K562 (cell line): ENCODE measurements at regions not wholly inside any gene's neighbourhood (a gene's known extent, or its start where the extent isn't known, plus 50 kb on each side); places are given as distances from the start of the nearest gene placed in this dataset.

Experiments
- ATAC-seq: fragments of 200-7000 bp; cut with Tn5 transposase; 3 replicates; pipeline ENCODE4 v1.9.1; 2020; ENCODE audit warnings: moderate library complexity
- BruUV-seq: library from RNA; stranded (reverse); fragments of 400-500 nt; replicated peaks from 2 replicates; lab custom pipeline; 2021; lab: Mats Ljungman, UMichigan
- CTCF ChIA-PET: fragments of 300-600 bp; formaldehyde crosslinking; extraction: SDS; loops from one replicate; lab custom pipeline; 2021; ENCODE audit warnings: low intra/inter-chr PET ratio; lab: Yijun Ruan, JAX
- POLR2A ChIA-PET: fragments of 300-600, 350-650 bp; sonication (Branson Sonifier 250); formaldehyde crosslinking; extraction: SDS; loops from one replicate; lab custom pipeline; 2021; ENCODE audit warnings: antibody characterized with exemption, inconsistent platforms; lab: Yijun Ruan, JAX
- DNase-seq, 4 experiments: peaks; one replicate each; pipeline versions ENCODE4 v3.0.0 to v3.0.0-alpha.2; 2011 to 2018; ENCODE audit warnings: low spot score in 3 of 4, mixed read lengths in 3 of 4; ENCODE audit errors: extremely low read depth in 1 of 4
- FAIRE-seq: peaks from 2 replicates; lab custom pipeline; 2011; peaks lifted over from hg19 to GRCh38; lab: Jason Lieb, UNC
- H2AFZ ChIP-seq: 2 replicates; pipeline ENCODE4 v1.6.0; 2011; ENCODE audit warnings: low read depth, low read length, control low read depth, inconsistent platforms
- H3K27ac ChIP-seq: fragments of 200-600 bp; 3 replicates; pipeline ENCODE4 v1.8.0; 2011; ENCODE audit warnings: low read depth, mild to moderate bottlenecking, control low read depth, inconsistent platforms, low read length, moderate library complexity, mixed read lengths; ENCODE audit errors: extremely low read depth
- H3K27me3 ChIP-seq, 2 experiments: fragments of 300-600 bp in 1 of 2; 2 replicates in 1 of 2; 3 replicates in 1 of 2; pipeline versions ENCODE4 v1.6.0 to v1.8.0; 2011; ENCODE audit warnings: inconsistent platforms in 2 of 2, low read length in 2 of 2, mild to moderate bottlenecking in 1 of 2, mixed read lengths in 1 of 2, moderate library complexity in 1 of 2; ENCODE audit not compliant: control insufficient read depth in 2 of 2, insufficient read depth in 2 of 2
- H3K36me3 ChIP-seq: fragments of 300-600 bp; 3 replicates; pipeline ENCODE4 v1.8.0; 2011; ENCODE audit warnings: mild to moderate bottlenecking, low read length, inconsistent platforms; ENCODE audit not compliant: control insufficient read depth, insufficient read depth
- H3K4me1 ChIP-seq, 2 experiments: fragments of 200-600 bp in 1 of 2; replicated peaks in 1 of 2; 2 replicates in 1 of 2; 3 replicates in 1 of 2; pipeline versions ENCODE4 v1.5.1 to v1.8.0; 2011; ENCODE audit warnings: inconsistent platforms in 2 of 2, low read length in 2 of 2, mild to moderate bottlenecking in 1 of 2, mixed read lengths in 1 of 2, moderate library complexity in 1 of 2; ENCODE audit not compliant: control insufficient read depth in 2 of 2, insufficient read depth in 2 of 2
- H3K4me2 ChIP-seq: 2 replicates; pipeline ENCODE4 v1.6.1; 2011; ENCODE audit warnings: low read length, control low read depth, inconsistent platforms, mixed read lengths; ENCODE audit not compliant: insufficient read depth
- H3K4me3 ChIP-seq: fragments of 200-600 bp; sonication (generic), shearing (Covaris generic); 2 replicates; pipeline ENCODE4 v1.5.1; 2016; ENCODE audit warnings: control low read depth, inconsistent platforms
- H3K79me2 ChIP-seq: fragments of 200-600 bp; 3 replicates; pipeline ENCODE4 v1.8.0; 2011; ENCODE audit warnings: low read length, inconsistent platforms; ENCODE audit not compliant: control insufficient read depth, insufficient read depth
- H3K9ac ChIP-seq, 2 experiments: 2 replicates each; pipeline versions ENCODE4 v1.6.0 to v1.6.1; 2011; ENCODE audit warnings: low read depth in 2 of 2, low read length in 2 of 2, control low read depth in 1 of 2, inconsistent platforms in 1 of 2, mild to moderate bottlenecking in 1 of 2, mixed read lengths in 1 of 2; ENCODE audit not compliant: insufficient read depth in 1 of 2
- H3K9me1 ChIP-seq: one replicate; pipeline ENCODE4 v1.6.0; 2011; ENCODE audit warnings: inconsistent platforms, mild to moderate bottlenecking, low read length, moderate library complexity; ENCODE audit not compliant: control insufficient read depth, insufficient read depth
- H3K9me3 ChIP-seq: replicated peaks from 2 replicates; pipeline ENCODE4 v1.5.1; 2011; ENCODE audit warnings: low read depth, low read length, inconsistent platforms; ENCODE audit not compliant: control insufficient read depth, insufficient read depth
- H4K20me1 ChIP-seq: replicated peaks from 2 replicates; pipeline ENCODE4 v1.6.1; 2011; ENCODE audit warnings: low read length, inconsistent platforms, mixed read lengths; ENCODE audit not compliant: control insufficient read depth, insufficient read depth
- CBFB ChIP-seq: sonication (generic); formaldehyde crosslinking; IDR thresholded peaks from 2 replicates; pipeline ENCODE4 v1.4.0; 2020; ENCODE audit warnings: mild to moderate bottlenecking, missing genetic modification reagents
- CEBPB ChIP-seq: fragments of 450-650 bp; IDR thresholded peaks from 2 replicates; pipeline ENCODE4 v1.6.1; 2016; ENCODE audit warnings: missing genetic modification characterization, missing compliant biosample characterization
- DDX20 ChIP-seq: fragments of 450-650 bp; IDR thresholded peaks from 2 replicates; pipeline ENCODE4 v1.6.1; 2016; ENCODE audit warnings: missing genetic modification characterization, low read depth, mild to moderate bottlenecking, missing compliant biosample characterization, moderate library complexity
- EGR1 ChIP-seq: fragments of 450-650 bp; conservative IDR thresholded peaks from 2 replicates; pipeline ENCODE4 v1.6.1; 2017; ENCODE audit warnings: mild to moderate bottlenecking
- FOS ChIP-seq: IDR thresholded peaks from 3 replicates; pipeline ENCODE4 v1.6.1; 2011; ENCODE audit not compliant: insufficient read length; ENCODE audit errors: extremely low read depth
- HDAC1 ChIP-seq, 2 experiments: fragments of 450-650 bp; IDR thresholded peaks; 2 replicates each; pipeline ENCODE4 v1.6.1; 2016 to 2017; ENCODE audit warnings: inconsistent platforms in 1 of 2, mild to moderate bottlenecking in 1 of 2, moderate library complexity in 1 of 2
- HMG20A ChIP-seq: fragments of 450-650 bp; formaldehyde crosslinking; conservative IDR thresholded peaks from 2 replicates; pipeline ENCODE4 v1.4.0; 2020; ENCODE audit warnings: mild to moderate bottlenecking, mixed read lengths
- JUND ChIP-seq, 2 experiments: IDR thresholded peaks; 2 replicates in 1 of 2; 3 replicates in 1 of 2; pipeline ENCODE4 v1.6.1; 2011; ENCODE audit warnings: borderline replicate concordance in 2 of 2, low read depth in 2 of 2, low read length in 2 of 2, improper control_type of control experiment in 1 of 2, missing biosample characterization in 1 of 2, missing genetic modification characterization in 1 of 2, missing genetic modification reagents in 1 of 2
- PTTG1 ChIP-seq: fragments of 450-650 bp; IDR thresholded peaks from 2 replicates; pipeline ENCODE4 v1.6.1; 2016; ENCODE audit warnings: low read depth, mild to moderate bottlenecking, missing genetic modification characterization, missing compliant biosample characterization
- RFX7 ChIP-seq: fragments of 250-450 bp; sonication (Bioruptor Pico); IDR thresholded peaks from 2 replicates; pipeline ENCODE4 v1.5.1; 2021; ENCODE audit warnings: mild to moderate bottlenecking
- TGIF2 ChIP-seq: sonication (generic); formaldehyde crosslinking; IDR thresholded peaks from 2 replicates; pipeline ENCODE4 v1.8.1; 2022; ENCODE audit warnings: mild to moderate bottlenecking, missing genetic modification reagents, moderate library complexity
- ZKSCAN8 ChIP-seq: fragments of 200-800 bp; sonication (Bioruptor generic); IDR thresholded peaks from 2 replicates; pipeline ENCODE4 v1.6.1; 2016; ENCODE audit warnings: missing genetic modification characterization, missing compliant biosample characterization
- ZNF146 ChIP-seq: IDR thresholded peaks from one replicate; pipeline ENCODE4 v1.6.1; 2018; ENCODE audit warnings: missing compliant biosample characterization; ENCODE audit not compliant: unreplicated experiment
- ZNF436 ChIP-seq: fragments of 250-450, 450-650 bp; sonication (Bioruptor Pico); formaldehyde crosslinking; IDR thresholded peaks from 2 replicates; pipeline ENCODE4 v1.7.0; 2020; ENCODE audit warnings: mild to moderate bottlenecking
- in situ Hi-C: fragments of 300-500 bp; cut with MboI; formaldehyde crosslinking; loops from 4 replicates; pipeline ENCODE4 v1.15.0; 2018; ENCODE audit warnings: inconsistent platforms, mixed read lengths
- intact Hi-C: fragments of 100-400 bp; cut with micrococcal nuclease; formaldehyde crosslinking; loops from 2 replicates; pipeline ENCODE4 v1.14.2; 2022
- TF ChIP-seq, protein P1 (sequence below): sonication (generic); formaldehyde crosslinking; IDR thresholded peaks from 2 replicates; pipeline ENCODE4 v1.8.0; 2022; ENCODE audit warnings: missing genetic modification reagents, mild to moderate bottlenecking, borderline replicate concordance
- TF ChIP-seq, protein P2 (sequence below), 2 experiments: fragments of 450-650 bp in 1 of 2; sonication (generic) in 1 of 2; formaldehyde crosslinking in 1 of 2; IDR thresholded peaks in 1 of 2; conservative IDR thresholded peaks in 1 of 2; 2 replicates each; pipeline versions ENCODE4 v1.6.1 to v1.8.1; 2016 to 2023; ENCODE audit warnings: mild to moderate bottlenecking in 2 of 2, moderate library complexity in 2 of 2, inconsistent platforms in 1 of 2, missing genetic modification reagents in 1 of 2
- TF ChIP-seq, protein P3 (sequence below): fragments of 450-650 bp; IDR thresholded peaks from 2 replicates; pipeline ENCODE4 v1.6.1; 2018; ENCODE audit not compliant: partially characterized antibody

- ATAC-seq: no peak; the same call in 2 of the 3 replicates
- BruUV-seq: no TSS peak
- 0 out of 2 replicates have a peak, but pooled peaks have one; percentile 28 for TF ChIP-seq JUND (IDR thresholded peaks at IDR 0.05; ENCODE audit: borderline replicate concordance, low read depth, low read length)
- TF ChIP-seq JUND (tag; IDR thresholded peaks at IDR 0.05; ENCODE audit: borderline replicate concordance, low read depth, low read length): peak; percentile 39; the same call in 1 of the 3 replicates
- TF ChIP-seq ZNF436 (CRISPR knock-in tag): no peak
- TF ChIP-seq DDX20 (tag): no peak
- TF ChIP-seq ZKSCAN8 (CRISPR knock-in tag): no peak
- TF ChIP-seq FOS: no peak
- TF ChIP-seq TGIF2 (CRISPR knock-in tag): no peak
- TF ChIP-seq ZNF146 (CRISPR knock-in tag): no peak
- no peak for TF ChIP-seq EGR1
- TF ChIP-seq, protein P1, sequence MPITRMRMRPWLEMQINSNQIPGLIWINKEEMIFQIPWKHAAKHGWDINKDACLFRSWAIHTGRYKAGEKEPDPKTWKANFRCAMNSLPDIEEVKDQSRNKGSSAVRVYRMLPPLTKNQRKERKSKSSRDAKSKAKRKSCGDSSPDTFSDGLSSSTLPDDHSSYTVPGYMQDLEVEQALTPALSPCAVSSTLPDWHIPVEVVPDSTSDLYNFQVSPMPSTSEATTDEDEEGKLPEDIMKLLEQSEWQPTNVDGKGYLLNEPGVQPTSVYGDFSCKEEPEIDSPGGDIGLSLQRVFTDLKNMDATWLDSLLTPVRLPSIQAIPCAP (CRISPR knock-in tag): no peak
- TF ChIP-seq HMG20A: no peak
- TF ChIP-seq PTTG1 (tag): no peak
- TF ChIP-seq CEBPB (tag): no peak
- no peak for TF ChIP-seq CBFB (CRISPR knock-in tag)
- no peak for TF ChIP-seq RFX7 (CRISPR knock-in tag)
- peak in 1 of 2 experiments; percentile 34; a peak in 1 of 4 replicates for TF ChIP-seq HDAC1 (IDR thresholded peaks at IDR 0.05)
- TF ChIP-seq, protein P2, sequence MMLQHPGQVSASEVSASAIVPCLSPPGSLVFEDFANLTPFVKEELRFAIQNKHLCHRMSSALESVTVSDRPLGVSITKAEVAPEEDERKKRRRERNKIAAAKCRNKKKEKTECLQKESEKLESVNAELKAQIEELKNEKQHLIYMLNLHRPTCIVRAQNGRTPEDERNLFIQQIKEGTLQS (IDR thresholded peaks at IDR 0.05): no peak
- TF ChIP-seq, protein P2 (CRISPR knock-in tag; conservative IDR thresholded peaks at IDR 0.05): no peak
- TF ChIP-seq, protein P3, sequence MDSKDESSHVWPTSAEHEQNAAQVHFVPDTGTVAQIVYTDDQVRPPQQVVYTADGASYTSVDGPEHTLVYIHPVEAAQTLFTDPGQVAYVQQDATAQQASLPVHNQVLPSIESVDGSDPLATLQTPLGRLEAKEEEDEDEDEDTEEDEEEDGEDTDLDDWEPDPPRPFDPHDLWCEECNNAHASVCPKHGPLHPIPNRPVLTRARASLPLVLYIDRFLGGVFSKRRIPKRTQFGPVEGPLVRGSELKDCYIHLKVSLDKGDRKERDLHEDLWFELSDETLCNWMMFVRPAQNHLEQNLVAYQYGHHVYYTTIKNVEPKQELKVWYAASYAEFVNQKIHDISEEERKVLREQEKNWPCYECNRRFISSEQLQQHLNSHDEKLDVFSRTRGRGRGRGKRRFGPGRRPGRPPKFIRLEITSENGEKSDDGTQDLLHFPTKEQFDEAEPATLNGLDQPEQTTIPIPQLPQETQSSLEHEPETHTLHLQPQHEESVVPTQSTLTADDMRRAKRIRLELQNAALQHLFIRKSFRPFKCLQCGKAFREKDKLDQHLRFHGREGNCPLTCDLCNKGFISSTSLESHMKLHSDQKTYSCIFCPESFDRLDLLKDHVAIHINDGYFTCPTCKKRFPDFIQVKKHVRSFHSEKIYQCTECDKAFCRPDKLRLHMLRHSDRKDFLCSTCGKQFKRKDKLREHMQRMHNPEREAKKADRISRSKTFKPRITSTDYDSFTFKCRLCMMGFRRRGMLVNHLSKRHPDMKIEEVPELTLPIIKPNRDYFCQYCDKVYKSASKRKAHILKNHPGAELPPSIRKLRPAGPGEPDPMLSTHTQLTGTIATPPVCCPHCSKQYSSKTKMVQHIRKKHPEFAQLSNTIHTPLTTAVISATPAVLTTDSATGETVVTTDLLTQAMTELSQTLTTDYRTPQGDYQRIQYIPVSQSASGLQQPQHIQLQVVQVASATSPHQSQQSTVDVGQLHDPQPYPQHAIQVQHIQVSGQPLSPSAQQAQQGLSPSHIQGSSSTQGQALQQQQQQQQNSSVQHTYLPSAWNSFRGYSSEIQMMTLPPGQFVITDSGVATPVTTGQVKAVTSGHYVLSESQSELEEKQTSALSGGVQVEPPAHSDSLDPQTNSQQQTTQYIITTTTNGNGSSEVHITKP: no peak
These were observed 426.5 kb downstream of the RPS24 start for GRCh38 chr10:78460204-78460603.

More at GRCh38 chr10:78460204-78460603, 426.5 kb downstream of the RPS24 start:
- Histone ChIP-seq H3K27ac (no peak overlapping the region), H3K4me3 (no peak overlapping the region), H3K27me3 (peaks cover 6 to 43% of the 10 kb centered on the region in 2 experiments), H3K9me3 (no peaks in the 10 kb centered on the region), H3K36me3 (no peaks in the 10 kb centered on the region), H3K9ac (no peak overlapping the region), H2AFZ (no peak overlapping the region), H4K20me1 (peaks cover 9% of the 10 kb centered on the region; the same call in 1 of the 2 replicates), H3K9me1 (no peaks in the 10 kb centered on the region), H3K4me2 (no peak overlapping the region), H3K4me1 (peaks cover 0 to 20% of the 10 kb centered on the region in 2 experiments; a peak in 4 of 5 replicates), H3K79me2 (no peaks in the 10 kb centered on the region)
- peak in 2 of 4 experiments; percentile 33 to 49 for DNase-seq
- in situ Hi-C loops (no loop called here), intact Hi-C loops (no loop called here)
- FAIRE-seq: no peak
- ChIA-PET POLR2A (interaction anchor here (1.0 kb wide), 1 partner anchor 19 kb away, joined by 3 read pairs; no protein-coding TSS in a partner anchor), CTCF (no interaction called here)
